SK-N-MC (cell line): ENCODE measurements at regions not wholly inside any gene's neighbourhood (a gene's known extent, or its start where the extent isn't known, plus 50 kb on each side); places are given as distances from the start of the nearest gene placed in this dataset.

Experiments
- EZH2 ChIP-seq: fragments of 200-600 bp; sonication (generic); IDR thresholded peaks from one replicate; pipeline ENCODE4 v1.6.1; 2017; ENCODE audit warnings: antibody characterized with exemption
- FOXP2 ChIP-seq: optimal IDR thresholded peaks from 2 replicates; pipeline ENCODE3; 2011; ENCODE audit warnings: mild to moderate bottlenecking, moderate library complexity; ENCODE audit not compliant: insufficient read depth; ENCODE audit errors: extremely low read length, control extremely low read depth
- POLR2AphosphoS5 ChIP-seq: IDR thresholded peaks from 2 replicates; pipeline ENCODE4 v1.6.1; 2012; ENCODE audit warnings: mild to moderate bottlenecking, low read depth, low read length, borderline replicate concordance

GRCh38 chr6:9623985-9624384, 790.9 kb downstream of the TFAP2A start:
- TF ChIP-seq EZH2 (no peak), POLR2AphosphoS5 (peak; percentile 81), FOXP2 (peak; percentile 79)
